ENCODE measurements at regions not wholly inside any gene's neighbourhood (a gene's known extent, or its start where the extent isn't known, plus 50 kb on each side); places are given as distances from the start of the nearest gene placed in this dataset.

DNA sequence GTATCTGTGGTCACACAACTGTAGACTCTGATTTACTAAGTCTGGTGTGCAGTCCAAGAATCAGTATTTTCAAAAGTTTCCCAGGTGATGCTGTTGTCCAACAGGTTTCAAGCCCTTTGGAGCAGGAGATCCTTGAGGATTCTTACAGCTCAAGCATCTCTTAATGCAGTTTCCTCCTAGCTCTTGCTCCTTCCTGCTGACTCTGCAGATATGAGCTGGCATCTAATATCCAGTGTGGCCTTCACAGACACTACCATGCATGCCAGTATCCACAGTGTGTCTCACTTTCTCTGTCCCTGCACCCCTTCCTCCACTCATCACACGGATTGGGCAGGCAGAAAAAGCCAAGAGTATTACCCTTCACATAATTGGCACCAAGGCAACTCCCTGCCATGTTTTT, 182.2 kb upstream of the TNC start:
- H3K9me3 Mint-ChIP-seq, result no peaks in the 10 kb centered on the region
- Histone ChIP-seq H3K9ac (ENCODE audit: extremely low read depth, low read length, poor library complexity, severe bottlenecking) (no peak overlapping the region), H3K4me3 (ENCODE audit: low read length) (no peak overlapping the region), H3K36me3 (ENCODE audit: control insufficient read depth, insufficient read depth, low read length) (no peaks in the 10 kb centered on the region), H3K27ac (ENCODE audit: low read depth, low read length) (no peak overlapping the region), H3K4me1 (ENCODE audit: control insufficient read depth, insufficient read depth, low read length) (no peaks in the 10 kb centered on the region), H3K9me3 (ENCODE audit: control insufficient read depth, low read length) (no peaks in the 10 kb centered on the region), H3K27me3 (ENCODE audit: control insufficient read depth, insufficient read depth, low read length, poor library complexity, severe bottlenecking) (no peaks in the 10 kb centered on the region)
- H3K4me1 Mint-ChIP-seq, result peaks cover 4% of the 10 kb centered on the region
- no peaks in the 10 kb centered on the region for H3K27me3 Mint-ChIP-seq (ENCODE audit: insufficient read depth)
- TF ChIP-seq, protein P1, sequence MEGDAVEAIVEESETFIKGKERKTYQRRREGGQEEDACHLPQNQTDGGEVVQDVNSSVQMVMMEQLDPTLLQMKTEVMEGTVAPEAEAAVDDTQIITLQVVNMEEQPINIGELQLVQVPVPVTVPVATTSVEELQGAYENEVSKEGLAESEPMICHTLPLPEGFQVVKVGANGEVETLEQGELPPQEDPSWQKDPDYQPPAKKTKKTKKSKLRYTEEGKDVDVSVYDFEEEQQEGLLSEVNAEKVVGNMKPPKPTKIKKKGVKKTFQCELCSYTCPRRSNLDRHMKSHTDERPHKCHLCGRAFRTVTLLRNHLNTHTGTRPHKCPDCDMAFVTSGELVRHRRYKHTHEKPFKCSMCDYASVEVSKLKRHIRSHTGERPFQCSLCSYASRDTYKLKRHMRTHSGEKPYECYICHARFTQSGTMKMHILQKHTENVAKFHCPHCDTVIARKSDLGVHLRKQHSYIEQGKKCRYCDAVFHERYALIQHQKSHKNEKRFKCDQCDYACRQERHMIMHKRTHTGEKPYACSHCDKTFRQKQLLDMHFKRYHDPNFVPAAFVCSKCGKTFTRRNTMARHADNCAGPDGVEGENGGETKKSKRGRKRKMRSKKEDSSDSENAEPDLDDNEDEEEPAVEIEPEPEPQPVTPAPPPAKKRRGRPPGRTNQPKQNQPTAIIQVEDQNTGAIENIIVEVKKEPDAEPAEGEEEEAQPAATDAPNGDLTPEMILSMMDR (conservative IDR thresholded peaks at IDR 0.05), result no peak
- H3K36me3 Mint-ChIP-seq (ENCODE audit: low read depth), result peaks cover 5% of the 10 kb centered on the region
- no peak overlapping the region for H3K4me3 Mint-ChIP-seq
- no peak for DNase-seq
- 60 to 92% methylated on average over 1 of the region's 1 CpG for WGBS, 2 experiments (ENCODE audit: insufficient coverage in 1 of 2, insufficient read length in 1 of 2)
- no peak overlapping the region for H3K27ac Mint-ChIP-seq

DNA sequence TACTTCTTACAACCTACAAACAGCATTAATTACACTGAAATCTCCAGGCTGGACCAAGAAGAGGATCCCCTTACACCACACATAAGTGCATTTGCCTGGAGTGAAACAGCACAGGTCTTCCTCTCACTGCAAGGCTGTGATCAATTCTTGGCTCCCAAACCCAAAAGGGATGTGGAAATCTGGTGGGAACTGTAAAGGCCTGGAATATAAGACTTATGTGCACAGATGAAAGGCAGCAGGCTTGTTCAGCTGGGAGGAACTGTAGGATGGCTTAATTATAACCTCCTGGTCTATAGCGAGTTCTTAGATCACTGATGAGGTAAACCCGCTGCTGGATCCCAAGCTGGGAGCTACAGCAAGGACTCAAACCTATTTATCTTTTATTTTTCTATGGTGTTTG, 182.9 kb upstream of the TNC start:
- Mint-ChIP-seq H3K27ac (no peak overlapping the region), H3K27me3 (ENCODE audit: insufficient read depth) (no peaks in the 10 kb centered on the region), H3K4me1 (peaks cover 4% of the 10 kb centered on the region), H3K36me3 (ENCODE audit: low read depth) (peaks cover 5% of the 10 kb centered on the region), H3K9me3 (no peaks in the 10 kb centered on the region), H3K4me3 (no peak overlapping the region)
- Histone ChIP-seq H3K36me3 (ENCODE audit: control insufficient read depth, insufficient read depth, low read length) (no peaks in the 10 kb centered on the region), H3K27ac (ENCODE audit: low read depth, low read length) (no peak overlapping the region), H3K4me1 (ENCODE audit: control insufficient read depth, insufficient read depth, low read length) (no peaks in the 10 kb centered on the region), H3K9ac (ENCODE audit: extremely low read depth, low read length, poor library complexity, severe bottlenecking) (no peak overlapping the region), H3K9me3 (ENCODE audit: control insufficient read depth, low read length) (no peaks in the 10 kb centered on the region), H3K4me3 (ENCODE audit: low read length) (no peak overlapping the region), H3K27me3 (ENCODE audit: control insufficient read depth, insufficient read depth, low read length, poor library complexity, severe bottlenecking) (no peaks in the 10 kb centered on the region)
- 98% methylated on average over 2 of the region's 2 CpGs; no CpG with 5 or more reads in 1 of the 2 experiments for WGBS, 2 experiments (ENCODE audit: insufficient coverage in 1 of 2, insufficient read length in 1 of 2)
- TF ChIP-seq, protein P1 (conservative IDR thresholded peaks at IDR 0.05), result no peak
- DNase-seq, result no peak

DNA sequence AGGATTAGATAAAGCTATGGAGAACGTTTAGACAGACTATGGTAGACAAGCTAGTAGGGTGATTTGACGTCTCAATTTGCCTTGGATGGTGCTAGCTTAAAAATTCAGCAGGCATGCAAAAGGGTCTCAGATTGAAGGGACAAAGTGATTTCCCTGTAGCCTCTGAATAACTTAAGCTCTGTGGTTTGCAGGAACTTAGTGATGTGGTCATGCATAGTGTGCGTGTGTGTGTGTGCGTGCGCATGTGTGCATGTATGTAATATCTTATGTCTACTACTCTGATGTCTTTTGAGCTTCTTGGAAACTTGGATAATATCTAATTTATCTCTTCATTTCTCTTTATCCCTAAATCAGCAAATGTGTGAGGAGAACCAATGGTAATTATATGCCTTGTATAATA, 183.6 kb upstream of the TNC start:
- no peak overlapping the region for H3K4me3 ChIP-seq (ENCODE audit: low read length)
- peaks cover 4% of the 10 kb centered on the region for H3K4me1 Mint-ChIP-seq
- H3K4me1 ChIP-seq (ENCODE audit: control insufficient read depth, insufficient read depth, low read length), result no peaks in the 10 kb centered on the region
- no peak overlapping the region for H3K4me3 Mint-ChIP-seq
- H3K36me3 ChIP-seq (ENCODE audit: control insufficient read depth, insufficient read depth, low read length), result no peaks in the 10 kb centered on the region
- no peak overlapping the region for H3K9ac ChIP-seq (ENCODE audit: extremely low read depth, low read length, poor library complexity, severe bottlenecking)
- TF ChIP-seq, protein P1 (conservative IDR thresholded peaks at IDR 0.05), result no peak
- H3K27me3 ChIP-seq (ENCODE audit: control insufficient read depth, insufficient read depth, low read length, poor library complexity, severe bottlenecking), result no peaks in the 10 kb centered on the region
- H3K36me3 Mint-ChIP-seq (ENCODE audit: low read depth), result peaks cover 8% of the 10 kb centered on the region
- WGBS, 2 experiments (ENCODE audit: insufficient coverage in 1 of 2, insufficient read length in 1 of 2), result 82 to 90% methylated on average over 2 to 5 of the region's 5 CpGs
- H3K27ac ChIP-seq (ENCODE audit: low read depth, low read length), result no peak overlapping the region
- no peak overlapping the region for H3K27ac Mint-ChIP-seq
- H3K9me3 ChIP-seq (ENCODE audit: control insufficient read depth, low read length), result no peaks in the 10 kb centered on the region
- H3K27me3 Mint-ChIP-seq (ENCODE audit: insufficient read depth), result no peaks in the 10 kb centered on the region
- DNase-seq, result no peak
- no peaks in the 10 kb centered on the region for H3K9me3 Mint-ChIP-seq

All from endodermal cell (in vitro differentiated cells).